Putamen (tissue), 1 donor: ENCODE measurements at regions not wholly inside any gene's neighbourhood (a gene's known extent, or its start where the extent isn't known, plus 50 kb on each side); places are given as distances from the start of the nearest gene placed in this dataset.
"Not testable (repeated sequence)": the region's sequence is repeated elsewhere in the genome, so short reads cannot be mapped to it uniquely, and the experiment has no call there.

Experiments
- DNase-seq: peaks from one replicate; pipeline ENCODE4 v3.0.0-alpha.2; 2016; ENCODE audit warnings: low spot score

GRCh38 chr10:81116201-81116600, 578.5 kb downstream of the SH2D4B start:
- no peak for DNase-seq

- no peak for DNase-seq
Observed at GRCh38 chr10:81116990-81117389, 579.3 kb downstream of the SH2D4B start.

- DNase-seq, result no peak
Observed at GRCh38 chr10:81127931-81128330, 590.2 kb downstream of the SH2D4B start.

DNA sequence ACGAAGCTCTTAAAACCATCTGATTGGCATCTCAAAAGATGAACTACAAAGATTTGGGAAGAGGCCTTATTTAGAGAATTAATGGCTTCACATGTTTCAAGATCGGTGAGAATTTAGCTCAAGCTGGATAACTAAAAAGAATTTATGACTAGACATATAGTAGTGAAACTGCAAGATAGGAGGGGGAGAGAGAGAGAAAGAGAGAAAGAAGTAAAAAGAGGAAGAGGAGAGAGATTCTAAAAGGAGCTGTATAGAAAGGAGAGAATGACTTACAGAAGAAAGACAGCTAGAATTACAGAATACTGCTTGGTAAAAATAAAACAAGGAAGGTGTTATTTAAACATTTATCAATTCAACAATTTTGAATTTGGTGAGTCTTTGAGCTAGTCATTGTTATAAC, 592.3 kb downstream of the SH2D4B start:
- DNase-seq, result no peak

DNA sequence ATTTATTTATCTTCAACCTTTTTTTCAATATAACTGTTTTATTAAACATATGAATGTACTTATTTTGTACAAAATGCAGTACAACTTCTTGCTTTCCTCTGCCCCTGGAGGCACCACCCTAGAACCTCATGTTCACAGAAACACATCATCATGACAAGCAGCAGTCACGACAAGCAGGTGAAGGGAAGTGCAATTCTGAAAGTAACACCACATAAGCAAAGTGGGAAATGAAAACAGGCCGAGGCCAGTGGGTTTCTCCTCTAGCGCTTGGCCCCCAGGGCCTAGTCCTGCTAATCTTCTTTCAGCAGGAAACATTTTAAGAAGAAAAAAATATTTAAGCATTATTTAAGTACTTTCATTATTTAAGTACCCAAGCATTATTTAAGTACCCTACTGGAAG, 598.1 kb downstream of the SH2D4B start:
- no peak for DNase-seq

GRCh38 chr10:81136261-81136660, 598.6 kb downstream of the SH2D4B start:
- DNase-seq, result no peak

- DNase-seq, result no peak
Observed at GRCh38 chr10:81145975-81146374, 608.3 kb downstream of the SH2D4B start.

DNA sequence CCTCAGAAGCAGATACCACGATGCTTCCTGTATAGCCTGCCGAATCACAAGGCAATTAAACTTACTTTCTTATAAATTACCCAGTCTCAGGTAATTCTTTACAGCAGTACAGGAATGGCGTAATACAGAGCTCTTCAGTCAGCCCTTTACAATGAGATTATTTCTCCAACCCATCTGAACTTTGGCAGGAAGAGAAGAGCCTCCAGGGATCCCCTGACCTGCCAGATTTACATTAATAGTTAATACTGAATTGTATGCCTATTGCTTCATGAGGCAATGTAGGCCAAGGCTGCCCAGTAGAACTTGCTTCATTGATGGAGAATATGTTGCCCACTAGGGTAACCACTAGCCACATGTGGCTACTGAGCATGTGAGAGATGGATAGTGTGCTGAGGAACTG, 608.7 kb downstream of the SH2D4B start:
- DNase-seq, result no peak

DNA sequence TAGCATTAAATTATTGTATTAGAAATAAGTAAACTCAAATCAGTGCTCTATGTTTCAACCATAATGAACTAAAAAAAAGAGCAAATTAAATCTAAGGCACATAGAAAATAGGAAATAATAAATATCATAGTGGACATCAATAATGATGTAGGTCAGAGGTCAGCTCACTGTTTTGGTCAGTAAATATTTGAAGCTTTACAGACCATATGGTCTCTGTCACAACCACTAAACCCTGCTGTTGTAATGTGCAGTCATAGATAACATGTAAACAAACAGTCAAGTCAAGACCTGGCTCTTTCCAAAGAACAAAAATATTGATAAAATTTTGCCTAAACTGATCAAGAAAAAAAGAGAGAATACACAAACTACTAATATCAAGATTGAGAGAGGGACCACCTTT, 615.0 kb downstream of the SH2D4B start:
- DNase-seq, result no peak

GRCh38 chr10:81157681-81158080, 620.0 kb downstream of the SH2D4B start:
- no peak for DNase-seq

- no peak for DNase-seq
Observed at GRCh38 chr10:81177651-81178244, 640.0 kb downstream of the SH2D4B start.

- no peak for DNase-seq
Observed at GRCh38 chr10:81179324-81179723, 641.6 kb downstream of the SH2D4B start.

DNA sequence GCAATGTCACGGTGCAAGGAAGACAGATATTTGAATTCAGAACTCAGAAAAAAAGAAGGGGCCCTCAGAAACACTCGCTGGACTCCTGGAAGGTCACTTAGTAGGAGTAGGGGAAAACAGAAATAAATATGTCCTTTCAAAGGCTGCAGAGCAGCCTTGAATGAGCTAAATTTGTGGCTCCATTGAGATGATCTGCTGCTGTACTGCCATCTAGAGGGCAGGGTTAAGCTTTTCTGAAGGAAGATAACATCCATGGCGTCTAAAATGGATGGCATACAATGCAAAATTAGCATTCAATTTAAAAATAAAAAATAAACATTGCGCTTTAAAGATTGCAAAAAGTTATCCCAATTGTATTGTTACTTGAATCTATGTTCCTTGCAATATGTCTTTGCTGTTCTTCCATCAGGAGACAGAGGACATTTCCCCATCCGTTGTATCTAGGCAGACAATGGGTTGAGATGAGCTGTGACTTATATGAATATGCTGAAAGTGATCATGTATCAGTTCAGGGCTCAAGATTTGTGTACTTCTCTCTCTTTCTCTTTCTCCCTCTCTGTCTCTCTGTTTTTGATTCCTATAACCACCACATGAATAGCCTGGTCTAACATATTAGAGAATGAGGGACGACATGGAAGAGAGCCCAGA, 642.2 kb downstream of the SH2D4B start:
- DNase-seq, result peak; percentile 0

GRCh38 chr10:81182296-81182695, 644.6 kb downstream of the SH2D4B start:
- DNase-seq, result no peak

DNA sequence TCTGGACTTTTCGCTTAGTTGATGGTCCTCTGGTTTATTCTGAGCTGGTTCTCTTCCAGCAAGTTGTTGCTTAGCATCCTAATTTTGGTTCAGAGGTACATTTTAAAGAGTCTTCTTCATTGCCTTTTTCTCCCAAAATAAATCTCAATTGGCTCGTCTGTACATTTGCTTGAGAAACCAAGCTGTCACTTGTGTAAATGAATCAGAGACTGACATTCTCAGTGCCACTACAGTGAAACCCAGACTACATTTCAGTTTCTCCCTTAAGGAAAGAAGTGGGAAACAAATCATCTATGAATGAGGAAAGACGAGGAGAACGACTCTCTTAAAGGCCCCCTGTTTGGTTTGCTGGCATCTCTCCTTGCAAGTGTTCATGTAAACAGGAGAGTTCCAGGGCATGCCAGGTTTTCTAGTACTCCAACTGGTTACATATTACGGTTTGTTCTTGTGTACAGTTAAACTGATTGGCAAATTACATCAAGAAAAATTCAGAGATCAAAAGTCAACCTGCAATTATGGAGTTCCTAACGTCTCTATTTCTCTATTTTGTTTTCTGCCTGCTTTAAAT, 654.6 kb downstream of the SH2D4B start:
- no peak for DNase-seq

GRCh38 chr10:81200801-81201200, 663.1 kb downstream of the SH2D4B start:
- DNase-seq, result no peak

GRCh38 chr10:81207359-81207758, 667.6 kb upstream of the NRG3 start:
- not testable (repeated sequence) for DNase-seq

DNA sequence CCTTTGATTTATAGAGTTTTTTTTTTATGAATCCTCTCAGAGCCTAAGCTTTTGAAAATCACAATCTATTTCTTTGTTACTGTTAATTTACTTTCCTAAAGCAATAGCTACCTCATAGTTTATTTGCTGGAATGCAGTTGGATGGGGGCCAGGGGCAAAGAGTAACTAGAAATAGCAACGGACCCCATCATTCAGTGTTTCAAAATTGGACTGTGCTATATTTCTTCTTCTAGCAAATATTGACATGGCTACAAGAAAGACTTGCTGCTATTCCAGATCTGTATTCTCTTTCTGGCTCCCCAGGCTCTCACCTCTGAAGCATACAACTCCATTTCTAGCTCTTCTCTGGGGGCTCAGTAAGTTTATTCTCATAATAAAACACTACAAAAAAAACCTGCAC, 661.6 kb upstream of the NRG3 start:
- DNase-seq, result no peak

DNA sequence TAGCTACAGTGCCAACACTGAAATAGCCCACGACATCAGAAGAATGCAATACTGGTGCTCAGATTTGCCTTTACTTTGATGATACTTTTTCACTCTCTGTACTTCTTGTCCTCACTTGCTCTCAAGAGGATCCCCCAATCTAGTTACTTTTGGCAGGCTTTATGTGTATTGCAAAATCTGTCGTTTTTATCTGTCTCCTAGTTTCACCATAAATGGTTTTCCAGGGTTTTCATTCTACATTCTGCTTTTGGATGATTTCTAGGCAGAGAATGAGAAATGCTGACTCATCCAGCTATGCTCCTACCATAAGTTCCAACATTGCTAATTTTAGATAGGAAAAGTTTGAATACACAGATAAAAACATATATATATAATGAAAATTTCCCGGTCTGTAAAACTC, 659.5 kb upstream of the NRG3 start:
- no peak for DNase-seq

GRCh38 chr10:81216949-81217348, 658.0 kb upstream of the NRG3 start:
- no peak for DNase-seq

DNA sequence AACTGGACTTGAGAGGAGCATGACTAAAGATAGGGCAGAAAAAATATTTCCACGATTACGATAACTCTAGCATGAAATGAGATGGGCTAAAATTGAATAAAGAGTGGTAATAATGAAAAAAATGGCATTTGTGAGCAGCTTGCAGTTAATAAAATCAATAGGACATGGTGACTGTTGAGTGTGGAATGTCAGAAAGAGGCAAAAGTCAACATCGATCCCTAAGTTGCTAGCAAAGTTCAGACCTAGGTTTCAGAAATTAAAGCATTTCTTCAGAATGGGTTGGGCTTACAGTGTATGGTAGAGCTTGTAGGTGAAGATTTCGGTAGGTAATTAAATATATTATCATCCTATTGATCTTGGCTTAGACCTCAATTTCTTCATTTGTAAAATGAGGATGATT, 656.7 kb upstream of the NRG3 start:
- DNase-seq, result no peak

DNA sequence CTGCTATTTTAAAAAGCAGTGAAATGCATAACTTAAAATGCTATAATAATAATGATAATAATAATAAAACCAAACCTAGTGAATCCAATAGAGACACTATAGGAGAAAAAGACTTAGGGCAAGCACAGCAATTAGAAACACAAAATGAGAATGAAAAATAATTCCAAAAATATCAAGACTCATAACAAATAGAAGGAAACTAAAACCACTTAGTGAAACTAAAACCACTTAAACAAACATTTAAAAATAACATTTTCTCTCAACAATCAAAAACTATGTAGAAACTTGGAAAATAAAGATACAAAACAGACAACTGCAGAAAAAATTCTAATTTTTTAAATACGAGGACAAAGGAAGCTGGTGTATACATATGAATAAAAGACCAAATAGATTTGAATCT, 655.2 kb upstream of the NRG3 start:
- DNase-seq, result no peak

- DNase-seq, result no peak
Observed at GRCh38 chr10:81248886-81249285, 626.1 kb upstream of the NRG3 start.
